GM21723 (cell line): ENCODE measurements at regions not wholly inside any gene's neighbourhood (a gene's known extent, or its start where the extent isn't known, plus 50 kb on each side); places are given as distances from the start of the nearest gene placed in this dataset.
"Not testable (repeated sequence)": the region's sequence is repeated elsewhere in the genome, so short reads cannot be mapped to it uniquely, and the experiment has no call there.

Source experiments
- ATAC-seq: cut with Tn5 transposase; IDR thresholded peaks from one replicate; pipeline ENCODE4 v1.9.1; 2021; ENCODE audit warnings: mild to moderate bottlenecking, moderate library complexity; ENCODE audit not compliant: unreplicated experiment

GRCh38 chrX:68951942-68952619, 123.3 kb downstream of the EFNB1 start:
- ATAC-seq, result not testable (repeated sequence)

- ATAC-seq, result no peak
Observed at GRCh38 chrX:68950937-68951336, 122.1 kb downstream of the EFNB1 start.

GRCh38 chrX:68947882-68948605, 119.2 kb downstream of the EFNB1 start:
- ATAC-seq, result no peak

- no peak for ATAC-seq
Observed at GRCh38 chrX:68945603-68946228, 116.9 kb downstream of the EFNB1 start.

GRCh38 chrX:68945081-68945602, 116.3 kb downstream of the EFNB1 start:
- ATAC-seq, result no peak

- no peak for ATAC-seq
Observed at GRCh38 chrX:68944211-68944610, 115.4 kb downstream of the EFNB1 start.

GRCh38 chrX:68942840-68943239, 114.0 kb downstream of the EFNB1 start:
- no peak for ATAC-seq

- ATAC-seq, result no peak
Observed at GRCh38 chrX:68942104-68942503, 113.3 kb downstream of the EFNB1 start.

- ATAC-seq, result no peak
Observed at GRCh38 chrX:68941385-68941952, 112.6 kb downstream of the EFNB1 start.

GRCh38 chrX:68940601-68941000, 111.8 kb downstream of the EFNB1 start:
- ATAC-seq, result no peak

GRCh38 chrX:68939868-68940267, 111.0 kb downstream of the EFNB1 start:
- ATAC-seq, result no peak

- no peak for ATAC-seq
Observed at GRCh38 chrX:68938244-68939004, 109.6 kb downstream of the EFNB1 start.

- ATAC-seq, result no peak
Observed at GRCh38 chrX:68937581-68937980, 108.8 kb downstream of the EFNB1 start.

- ATAC-seq, result no peak
Observed at GRCh38 chrX:68936608-68937007, 107.8 kb downstream of the EFNB1 start.

GRCh38 chrX:68936126-68936525, 107.3 kb downstream of the EFNB1 start:
- no peak for ATAC-seq

GRCh38 chrX:68935362-68935761, 106.5 kb downstream of the EFNB1 start:
- no peak for ATAC-seq

GRCh38 chrX:68934922-68935321, 106.1 kb downstream of the EFNB1 start:
- no peak for ATAC-seq

- ATAC-seq, result no peak
Observed at GRCh38 chrX:68934421-68934820, 105.6 kb downstream of the EFNB1 start.

GRCh38 chrX:68932611-68933010, 103.8 kb downstream of the EFNB1 start:
- no peak for ATAC-seq

- no peak for ATAC-seq
Observed at GRCh38 chrX:68931345-68931744, 102.5 kb downstream of the EFNB1 start.
